HG03159 (cell line): ENCODE measurements at regions not wholly inside any gene's neighbourhood (a gene's known extent, or its start where the extent isn't known, plus 50 kb on each side); places are given as distances from the start of the nearest gene placed in this dataset.

Experiments used
- ATAC-seq: cut with Tn5 transposase; IDR thresholded peaks from one replicate; pipeline ENCODE4 v1.9.1; 2021; ENCODE audit warnings: mild to moderate bottlenecking, moderate library complexity; ENCODE audit not compliant: unreplicated experiment

GRCh38 chr14:87816416-87816815, 176.6 kb downstream of the GALC start:
- ATAC-seq = no peak

GRCh38 chr14:87815121-87815520, 177.9 kb downstream of the GALC start:
- no peak for ATAC-seq

- no peak for ATAC-seq
Observed at GRCh38 chr14:87813686-87814085, 179.3 kb downstream of the GALC start.

GRCh38 chr14:87813211-87813610, 179.8 kb downstream of the GALC start:
- no peak for ATAC-seq

DNA sequence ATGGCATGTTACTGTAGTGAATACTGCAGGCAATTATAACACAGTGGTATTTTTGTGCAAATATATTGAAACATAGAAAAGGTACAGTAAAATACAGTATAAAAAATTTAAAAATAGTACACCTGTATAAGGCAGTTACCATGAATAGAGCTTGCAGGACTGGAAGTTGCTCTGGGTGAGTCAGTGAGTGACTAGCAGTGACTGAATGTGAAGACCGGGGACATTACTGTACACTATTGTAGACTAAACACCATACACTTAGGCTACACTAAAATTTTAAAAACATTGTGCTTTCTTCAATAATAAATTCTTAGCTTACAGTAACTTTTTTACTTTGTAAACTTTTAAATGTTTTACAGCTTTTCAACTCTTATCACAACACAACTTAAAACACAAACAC, 181.7 kb downstream of the GALC start:
- ATAC-seq = no peak

GRCh38 chr14:87810711-87811110, 182.3 kb downstream of the GALC start:
- no peak for ATAC-seq

GRCh38 chr14:87809261-87809660, 183.7 kb downstream of the GALC start:
- ATAC-seq = no peak

DNA sequence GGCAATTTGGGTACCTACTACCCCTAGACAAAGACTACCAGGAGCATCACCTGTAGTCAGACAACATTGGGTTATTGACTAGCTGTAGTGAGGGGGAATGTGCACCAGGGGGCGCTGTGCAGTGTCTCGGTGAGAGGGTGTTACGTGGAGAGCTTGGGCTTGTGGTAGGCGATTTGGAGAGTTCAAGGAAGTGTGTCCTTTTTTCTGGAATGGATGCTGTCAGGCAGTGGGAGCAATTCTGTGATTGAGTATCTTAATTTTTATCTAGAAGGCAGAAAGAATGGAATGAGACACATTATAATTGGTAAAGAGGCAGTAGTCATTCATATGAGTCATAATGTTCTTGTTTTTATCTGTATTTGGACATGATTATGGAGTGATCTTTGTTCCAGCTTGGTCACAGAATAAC, 187.7 kb downstream of the GALC start:
- ATAC-seq = peak; percentile 70

GRCh38 chr14:87800216-87800615, 192.8 kb downstream of the GALC start:
- ATAC-seq = no peak

DNA sequence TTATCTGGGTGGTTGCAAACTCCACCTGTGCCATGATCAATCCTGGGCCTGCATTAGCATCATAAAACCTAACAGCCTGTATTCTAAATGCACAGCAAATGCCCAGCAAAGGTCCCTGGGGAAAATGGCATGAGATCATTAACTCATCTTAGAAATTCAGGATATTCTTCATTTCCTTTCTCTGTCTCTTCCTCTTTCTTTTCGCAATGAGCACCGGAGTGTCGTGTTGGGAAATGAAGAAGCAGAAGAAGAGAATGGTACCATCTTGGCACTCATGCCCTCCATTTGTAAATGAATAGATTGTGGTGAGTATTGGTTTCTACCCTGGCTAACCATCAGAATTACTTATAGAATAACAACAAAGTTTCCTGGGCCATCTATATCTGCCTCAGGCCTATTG, 193.6 kb downstream of the GALC start:
- no peak for ATAC-seq

DNA sequence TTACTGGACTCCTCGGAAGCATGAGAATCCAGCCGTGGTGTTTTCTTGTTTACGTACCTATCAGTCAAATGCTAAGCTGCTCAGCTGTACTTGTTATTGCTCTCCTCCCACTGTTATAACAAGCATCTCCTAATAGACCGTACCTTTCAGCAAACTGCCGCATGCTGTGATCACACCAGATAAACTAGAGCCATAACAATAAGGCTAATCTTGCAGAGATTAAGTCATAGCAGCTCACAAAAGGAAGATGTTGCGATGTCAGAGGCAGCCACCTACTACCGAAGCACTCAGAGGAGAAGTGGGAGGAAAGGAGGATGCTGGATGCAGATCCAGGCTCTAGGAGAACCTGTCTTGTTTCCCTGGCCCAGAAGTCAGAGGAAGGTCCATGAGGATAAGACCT, 196.0 kb downstream of the GALC start:
- ATAC-seq = no peak

DNA sequence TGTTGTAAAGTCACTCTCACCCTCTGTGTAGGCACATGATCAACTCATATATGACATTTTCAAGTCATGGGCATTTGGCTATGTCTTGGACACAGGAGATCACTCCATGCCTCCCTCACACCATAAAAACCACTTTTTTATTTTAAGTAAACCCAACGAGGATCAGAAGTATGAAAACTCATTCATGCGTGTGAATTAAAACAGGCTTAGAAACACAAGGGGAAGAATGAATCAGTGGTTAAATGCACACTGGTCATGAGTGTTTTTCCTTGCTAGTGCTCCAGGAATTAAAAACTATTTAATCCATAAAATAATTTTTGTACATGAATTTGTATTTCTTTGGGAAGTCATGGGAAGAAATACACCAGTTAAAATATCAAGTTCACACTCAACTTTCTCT, 198.4 kb downstream of the GALC start:
- ATAC-seq = no peak

DNA sequence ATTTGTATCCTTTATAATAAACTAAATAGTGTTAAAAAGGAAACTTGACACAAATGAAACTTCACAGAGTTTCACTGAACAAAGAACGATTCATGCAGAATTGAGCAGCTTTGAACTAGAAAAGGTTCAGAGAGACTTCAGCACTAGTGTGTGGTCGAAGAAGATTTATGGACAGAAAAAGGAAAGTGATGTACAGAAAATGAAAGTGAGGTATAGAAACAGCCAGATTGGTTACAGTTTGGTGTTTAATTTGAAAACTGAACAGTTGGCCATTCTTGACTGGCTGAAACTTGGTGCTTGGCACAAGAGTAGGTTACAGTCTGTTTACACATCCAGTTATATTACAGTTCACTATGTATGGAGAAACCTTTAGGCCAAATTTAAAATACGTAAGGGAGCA, 207.1 kb downstream of the GALC start:
- peak; percentile 60 for ATAC-seq

DNA sequence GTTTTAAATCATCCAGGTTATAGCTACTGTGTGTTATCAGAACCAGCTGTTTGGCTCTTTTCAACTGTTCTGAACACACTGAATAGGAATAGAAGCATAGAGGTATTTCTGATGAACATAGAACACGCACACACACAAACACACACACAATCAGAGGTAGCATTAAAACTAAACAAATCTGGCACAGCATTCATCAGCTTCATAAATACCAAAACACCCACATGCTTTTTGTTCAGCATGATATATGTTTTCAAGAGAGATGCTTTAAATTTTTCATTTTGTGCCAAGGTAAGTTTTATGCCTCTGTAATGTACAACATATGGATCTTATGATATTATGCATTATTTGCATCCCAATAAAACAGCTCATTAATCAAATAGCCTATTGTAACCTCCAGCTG, 208.6 kb downstream of the GALC start:
- ATAC-seq = no peak

GRCh38 chr14:87783071-87783470, 209.9 kb downstream of the GALC start:
- ATAC-seq = no peak

DNA sequence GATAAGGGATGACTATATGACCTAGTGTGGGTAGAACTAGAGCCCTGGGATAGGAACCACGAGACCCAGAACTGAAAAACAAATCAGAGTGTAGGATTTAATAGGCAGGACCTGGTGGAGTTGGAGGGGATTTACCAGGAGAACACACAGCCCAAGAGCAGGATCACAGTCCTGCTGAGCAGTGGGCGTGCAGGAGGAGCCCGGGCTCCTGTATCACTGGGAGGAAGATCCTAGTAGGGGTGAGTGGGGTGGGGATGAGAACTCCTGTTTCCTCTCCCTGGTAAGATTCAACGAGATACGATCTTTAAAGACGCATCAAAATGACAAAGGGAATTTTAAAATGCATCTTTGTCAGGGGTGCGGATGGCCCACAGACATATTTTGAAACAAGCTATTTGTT, 220.1 kb downstream of the GALC start:
- no peak for ATAC-seq

GRCh38 chr14:87767567-87767901, 225.4 kb downstream of the GALC start:
- ATAC-seq = peak; percentile 88

DNA sequence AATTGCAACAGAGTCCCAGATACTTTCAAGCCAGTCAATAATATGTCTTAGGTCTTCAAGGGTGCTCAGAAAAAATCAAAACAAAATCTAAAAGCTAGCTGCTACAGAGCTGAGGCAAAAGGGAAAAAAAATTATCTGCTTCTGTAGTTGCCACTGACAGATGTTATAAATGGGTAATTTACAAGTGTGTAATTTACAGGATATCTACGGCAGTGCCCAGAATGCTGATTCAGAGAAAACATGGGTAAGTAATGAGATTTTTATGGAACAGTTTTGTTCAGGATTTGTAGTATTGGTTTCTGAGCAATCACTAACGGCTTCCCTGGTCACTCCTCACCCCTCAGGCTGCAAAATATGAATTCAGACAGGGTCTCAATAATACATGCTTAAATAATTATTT, 234.1 kb downstream of the GALC start:
- ATAC-seq = no peak

GRCh38 chr14:87756661-87757060, 236.3 kb downstream of the GALC start:
- peak; percentile 63 for ATAC-seq

DNA sequence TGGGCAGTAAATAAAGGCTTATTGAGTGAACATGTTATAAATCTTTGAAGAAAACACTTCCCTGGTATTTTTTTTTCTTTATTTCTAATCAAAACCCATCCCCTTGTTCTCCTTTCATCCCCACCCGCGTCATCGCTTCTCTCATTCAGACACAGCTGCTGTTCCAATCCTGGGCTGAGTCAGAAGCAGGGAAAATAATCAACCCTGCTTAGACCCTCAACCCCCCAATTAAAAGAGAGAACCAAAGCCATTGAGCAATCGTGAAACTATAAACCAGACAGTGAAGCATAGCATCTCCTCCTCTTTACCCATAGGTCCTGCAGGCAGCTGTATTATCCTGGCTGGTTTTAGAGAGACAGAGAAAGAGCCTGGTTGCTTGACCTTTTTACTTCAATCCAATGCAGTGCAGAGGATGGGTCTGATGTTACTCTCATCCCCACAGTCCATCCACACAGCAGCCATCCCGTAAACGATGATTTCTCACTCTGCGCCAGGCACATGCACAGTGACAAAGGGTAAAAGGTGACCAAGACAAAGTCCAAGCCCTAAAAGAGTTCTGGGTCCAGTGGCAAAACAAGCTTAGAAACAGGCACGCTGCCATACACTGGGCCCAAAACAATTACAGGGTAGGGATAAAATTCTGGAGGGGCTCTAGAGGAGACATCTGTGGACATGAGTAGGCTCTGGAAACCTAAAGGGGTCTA, 238.3 kb downstream of the GALC start:
- no peak for ATAC-seq

GRCh38 chr14:87748558-87748957, 244.4 kb downstream of the GALC start:
- no peak for ATAC-seq

- ATAC-seq = peak; percentile 89
Observed at GRCh38 chr14:87745507-87746118, 247.4 kb downstream of the GALC start.
